OCI-LY7 (cell line): ENCODE measurements at regions not wholly inside any gene's neighbourhood (a gene's known extent, or its start where the extent isn't known, plus 50 kb on each side); places are given as distances from the start of the nearest gene placed in this dataset.

Experiments
- BruUV-seq: library from RNA; stranded (reverse); fragments of 400-500 nt; replicated peaks from 2 replicates; lab custom pipeline; 2021; lab: Mats Ljungman, UMichigan
- CTCF ChIA-PET: fragments of 300-600 bp; sonication (Branson Sonifier 250); formaldehyde crosslinking; loops from one replicate; lab custom pipeline; 2022; ENCODE audit warnings: antibody characterized with exemption; ENCODE audit not compliant: unreplicated experiment; lab: Charles Lee
- POLR2A ChIA-PET: fragments of 300-600 bp; sonication (Branson Sonifier 250); formaldehyde crosslinking; loops from one replicate; lab custom pipeline; 2022; ENCODE audit warnings: antibody characterized with exemption; lab: Charles Lee
- DNase-seq: peaks from one replicate; pipeline ENCODE4 v3.0.0-alpha.2; 2015; ENCODE audit warnings: low spot score
- H2AFZ ChIP-seq: fragments of 200-600 bp; sonication (generic), shearing (Covaris generic); 2 replicates; pipeline ENCODE4 v1.6.1; 2014; ENCODE audit warnings: mild to moderate bottlenecking, antibody characterized with exemption, low read length, moderate library complexity
- H3K27ac ChIP-seq: fragments of 200-600 bp; sonication (generic); 2 replicates; pipeline ENCODE4 v1.5.1; 2014; ENCODE audit warnings: mixed run types, low read depth, mild to moderate bottlenecking, moderate library complexity, low read length, inconsistent platforms; ENCODE audit not compliant: poor library complexity, severe bottlenecking
- H3K36me3 ChIP-seq: fragments of 200-600 bp; sonication (generic); 2 replicates; pipeline ENCODE4 v1.6.1; 2014; ENCODE audit warnings: mild to moderate bottlenecking, antibody characterized with exemption, low read length, moderate library complexity, mixed read lengths; ENCODE audit not compliant: insufficient read depth
- H3K4me1 ChIP-seq: fragments of 200-600 bp; sonication (generic); 2 replicates; pipeline ENCODE4 v1.5.1; 2014; ENCODE audit warnings: mild to moderate bottlenecking, low read length; ENCODE audit not compliant: insufficient read depth, poor library complexity, severe bottlenecking
- H3K4me2 ChIP-seq: fragments of 200-600 bp; sonication (generic); 2 replicates; pipeline ENCODE4 v1.6.1; 2014; ENCODE audit warnings: mild to moderate bottlenecking, low read length
- H3K4me3 ChIP-seq: fragments of 200-600 bp; sonication (generic); 2 replicates; pipeline ENCODE4 v1.5.1; 2014; ENCODE audit warnings: mild to moderate bottlenecking, low read depth, low read length; ENCODE audit not compliant: poor library complexity, severe bottlenecking
- H3K79me2 ChIP-seq: fragments of 200-600 bp; sonication (generic); 2 replicates; pipeline ENCODE4 v1.6.1; 2016; ENCODE audit warnings: low read depth, mild to moderate bottlenecking, low read length, moderate library complexity, mixed read lengths; ENCODE audit not compliant: insufficient read depth
- H3K9me2 ChIP-seq: fragments of 200-600 bp; sonication (generic); 2 replicates; pipeline ENCODE4 v1.6.1; 2016; ENCODE audit warnings: mild to moderate bottlenecking, low read length, mixed read lengths; ENCODE audit not compliant: insufficient read depth
- H3K9me3 ChIP-seq: fragments of 200-600 bp; sonication (generic); 2 replicates; pipeline ENCODE4 v1.6.1; 2014; ENCODE audit warnings: mild to moderate bottlenecking, mixed run types, low read length, mixed read lengths
- H4K20me1 ChIP-seq: fragments of 200-600 bp; sonication (generic); 2 replicates; pipeline ENCODE4 v1.6.1; 2014; ENCODE audit warnings: mild to moderate bottlenecking, antibody characterized with exemption, low read length, moderate library complexity, mixed read lengths; ENCODE audit not compliant: insufficient read depth
- CTCF ChIP-seq: fragments of 200-600 bp; sonication (generic); conservative IDR thresholded peaks from 2 replicates; pipeline ENCODE4 v1.5.1; 2014; ENCODE audit warnings: mild to moderate bottlenecking, antibody characterized with exemption, low read length, moderate library complexity, mixed read lengths
- EZH2phosphoT487 ChIP-seq: fragments of 200-600 bp; sonication (generic); IDR thresholded peaks from 2 replicates; pipeline ENCODE4 v1.6.1; 2018; ENCODE audit warnings: low read depth, borderline replicate concordance, mild to moderate bottlenecking, mixed run types, antibody characterized with exemption, low read length, moderate library complexity, mixed read lengths
- intact Hi-C: fragments of 100-400 bp; cut with micrococcal nuclease; formaldehyde crosslinking; loops from one replicate; pipeline ENCODE4 v1.10.0; 2022; ENCODE audit not compliant: unreplicated experiment

- ChIA-PET POLR2A (no interaction called here), CTCF (no interaction called here)
- no peaks in the 10 kb centered on the region for H3K9me3 ChIP-seq
- H3K4me1 ChIP-seq: no peaks in the 10 kb centered on the region
- intact Hi-C loops: loop anchor here (10.0 kb wide), 1 partner anchor 167 kb away; no protein-coding TSS in a partner anchor
- H3K79me2 ChIP-seq: no peaks in the 10 kb centered on the region
- H2AFZ ChIP-seq: no peak overlapping the region
- H3K4me2 ChIP-seq: no peak overlapping the region
- no peaks in the 10 kb centered on the region for H3K9me2 ChIP-seq
- peaks cover 4% of the 10 kb centered on the region; the same call in 1 of the 2 replicates for H3K36me3 ChIP-seq
- TF ChIP-seq EZH2phosphoT487 (no peak), CTCF (no peak)
- H4K20me1 ChIP-seq: no peaks in the 10 kb centered on the region
- BruUV-seq: no TSS peak
- no peak for DNase-seq
- H3K4me3 ChIP-seq: no peak overlapping the region
- no peak overlapping the region for H3K27ac ChIP-seq
Observed at GRCh38 chr4:4651811-4652755, 110.2 kb upstream of the STX18 start.

- ChIA-PET CTCF (interaction anchor here (0.6 kb wide), 1 partner anchor 232 kb away, joined by 3 read pairs; no protein-coding TSS in a partner anchor), POLR2A (interaction anchor here (0.7 kb wide), 1 partner anchor 21 kb away, joined by 3 read pairs; no protein-coding TSS in a partner anchor)
- intact Hi-C loops: no loop called here
Observed at GRCh38 chr4:4647041-4647440, 105.2 kb upstream of the STX18 start.

More at GRCh38 chr4:4647041-4647440, 105.2 kb upstream of the STX18 start:
- Histone ChIP-seq H3K4me2 (no peak overlapping the region), H3K36me3 (no peaks in the 10 kb centered on the region), H3K27ac (no peak overlapping the region), H3K9me2 (no peaks in the 10 kb centered on the region), H2AFZ (no peak overlapping the region), H3K79me2 (no peaks in the 10 kb centered on the region), H3K4me3 (no peak overlapping the region), H3K9me3 (no peaks in the 10 kb centered on the region), H3K4me1 (no peaks in the 10 kb centered on the region), H4K20me1 (no peaks in the 10 kb centered on the region)
- TF ChIP-seq EZH2phosphoT487 (no peak), CTCF (no peak)
- no TSS peak for BruUV-seq
- no peak for DNase-seq
